Activated CD4-positive, alpha-beta T cell treated with anti-CD3 and anti-CD28 coated beads, Interleukin-2, amount 50 U/mL, for 1 hour (primary cell): ENCODE measurements at regions not wholly inside any gene's neighbourhood (a gene's known extent, or its start where the extent isn't known, plus 50 kb on each side); places are given as distances from the start of the nearest gene placed in this dataset.

Source experiments
- DNase-seq: peaks from one replicate; pipeline ENCODE4 v3.0.0-alpha.2; 2020

- no peak for DNase-seq
Measured at GRCh38 chr13:71068041-71068440, 799.0 kb downstream of the DACH1 start.

- DNase-seq: no peak
Measured at GRCh38 chr13:71067165-71067815, 799.7 kb downstream of the DACH1 start.

GRCh38 chr13:71056581-71056980 lies 810.4 kb downstream of the DACH1 start:
- DNase-seq: no peak

- DNase-seq: no peak
Measured at GRCh38 chr13:71055644-71056043, 811.4 kb downstream of the DACH1 start.

- no peak for DNase-seq
Measured at GRCh38 chr13:71055047-71055446, 812.0 kb downstream of the DACH1 start.

GRCh38 chr13:71054358-71054757 lies 812.6 kb downstream of the DACH1 start:
- no peak for DNase-seq

- no peak for DNase-seq
Measured at GRCh38 chr13:71051573-71051972, 815.4 kb downstream of the DACH1 start.

GRCh38 chr13:71046360-71047079 lies 820.5 kb downstream of the DACH1 start:
- DNase-seq: no peak

GRCh38 chr13:71045101-71045500 lies 821.9 kb downstream of the DACH1 start:
- DNase-seq: no peak

GRCh38 chr13:71039440-71039839 lies 827.6 kb downstream of the DACH1 start:
- no peak for DNase-seq

GRCh38 chr13:71034018-71034417 lies 833.0 kb downstream of the DACH1 start:
- DNase-seq: no peak

- DNase-seq: no peak
Measured at GRCh38 chr13:71033026-71033425, 834.0 kb downstream of the DACH1 start.

GRCh38 chr13:71030784-71031183 lies 836.2 kb downstream of the DACH1 start:
- no peak for DNase-seq

GRCh38 chr13:71028884-71029283 lies 838.1 kb downstream of the DACH1 start:
- DNase-seq: no peak

GRCh38 chr13:71021825-71022422 lies 845.1 kb downstream of the DACH1 start:
- DNase-seq: no peak

- no peak for DNase-seq
Measured at GRCh38 chr13:71018995-71019394, 848.0 kb downstream of the DACH1 start.

GRCh38 chr13:71018544-71018943 lies 848.5 kb downstream of the DACH1 start:
- no peak for DNase-seq

- no peak for DNase-seq
Measured at GRCh38 chr13:71017607-71018006, 849.4 kb downstream of the DACH1 start.

GRCh38 chr13:71015516-71015915 lies 851.5 kb downstream of the DACH1 start:
- DNase-seq: no peak

- DNase-seq: no peak
Measured at GRCh38 chr13:71015021-71015420, 852.0 kb downstream of the DACH1 start.

GRCh38 chr13:71005919-71006318 lies 861.1 kb downstream of the DACH1 start:
- no peak for DNase-seq

GRCh38 chr13:70995338-70995737 lies 871.7 kb downstream of the DACH1 start:
- no peak for DNase-seq

- DNase-seq: no peak
Measured at GRCh38 chr13:70994191-70994590, 872.8 kb downstream of the DACH1 start.

GRCh38 chr13:70987043-70987442 lies 878.8 kb upstream of the KLHL1 start:
- no peak for DNase-seq
